Non-pigmented ciliary epithelial cell (primary cell): ENCODE measurements at regions not wholly inside any gene's neighbourhood (a gene's known extent, or its start where the extent isn't known, plus 50 kb on each side); places are given as distances from the start of the nearest gene placed in this dataset.

Source experiments
- DNase-seq: peaks from one replicate; pipeline ENCODE4 v3.0.0-alpha.2; 2010; ENCODE audit warnings: low read depth

GRCh38 chr4:36493251-36493650 lies 211.8 kb downstream of the DTHD1 start:
- no peak for DNase-seq

GRCh38 chr4:36494016-36494415 lies 212.6 kb downstream of the DTHD1 start:
- DNase-seq = no peak

- DNase-seq = no peak
These were observed 213.3 kb downstream of the DTHD1 start for GRCh38 chr4:36494747-36495146.

- DNase-seq = no peak
These were observed 220.9 kb downstream of the DTHD1 start for GRCh38 chr4:36502350-36502749.

- DNase-seq = no peak
These were observed 227.0 kb downstream of the DTHD1 start for GRCh38 chr4:36508394-36508793.

- DNase-seq = no peak
These were observed 228.4 kb downstream of the DTHD1 start for GRCh38 chr4:36509845-36510244.

- no peak for DNase-seq
These were observed 230.4 kb downstream of the DTHD1 start for GRCh38 chr4:36511785-36512184.

- DNase-seq = no peak
These were observed 235.2 kb downstream of the DTHD1 start for GRCh38 chr4:36516522-36517095.

GRCh38 chr4:36523182-36523581 lies 241.8 kb downstream of the DTHD1 start:
- DNase-seq = no peak

GRCh38 chr4:36532670-36533379 lies 251.4 kb downstream of the DTHD1 start:
- no peak for DNase-seq

GRCh38 chr4:36533944-36534343 lies 252.5 kb downstream of the DTHD1 start:
- no peak for DNase-seq

- no peak for DNase-seq
These were observed 266.0 kb downstream of the DTHD1 start for GRCh38 chr4:36547383-36547782.

GRCh38 chr4:36549252-36549651 lies 267.8 kb downstream of the DTHD1 start:
- no peak for DNase-seq

- no peak for DNase-seq
These were observed 268.6 kb downstream of the DTHD1 start for GRCh38 chr4:36549992-36550391.

GRCh38 chr4:36551697-36552214 lies 270.3 kb downstream of the DTHD1 start:
- no peak for DNase-seq

GRCh38 chr4:36553029-36553428 lies 271.6 kb downstream of the DTHD1 start:
- DNase-seq = no peak

GRCh38 chr4:36553453-36553852 lies 272.0 kb downstream of the DTHD1 start:
- no peak for DNase-seq

GRCh38 chr4:36556984-36557383 lies 275.6 kb downstream of the DTHD1 start:
- no peak for DNase-seq

GRCh38 chr4:36568575-36568974 lies 287.2 kb downstream of the DTHD1 start:
- DNase-seq = no peak

GRCh38 chr4:36573441-36573840 lies 292.0 kb downstream of the DTHD1 start:
- no peak for DNase-seq

GRCh38 chr4:36574816-36575215 lies 293.4 kb downstream of the DTHD1 start:
- DNase-seq = no peak

- DNase-seq = no peak
These were observed 300.8 kb downstream of the DTHD1 start for GRCh38 chr4:36582198-36582597.

- no peak for DNase-seq
These were observed 306.6 kb downstream of the DTHD1 start for GRCh38 chr4:36587909-36588472.
